Germinal center (tissue), 1 donor: ENCODE measurements at regions not wholly inside any gene's neighbourhood (a gene's known extent, or its start where the extent isn't known, plus 50 kb on each side); places are given as distances from the start of the nearest gene placed in this dataset.
"Not testable (repeated sequence)": the region's sequence is repeated elsewhere in the genome, so short reads cannot be mapped to it uniquely, and the experiment has no call there.

Experiments
- DNase-seq: peaks from one replicate; pipeline ENCODE4 v3.0.0; 2012; ENCODE audit warnings: mixed read lengths, low spot score

GRCh38 chr3:106882297-106882696, 494.9 kb upstream of the CCDC54 start:
- no peak for DNase-seq

GRCh38 chr3:106906074-106906473, 471.2 kb upstream of the CCDC54 start:
- no peak for DNase-seq

GRCh38 chr3:106908181-106908938, 468.9 kb upstream of the CCDC54 start:
- no peak for DNase-seq

- DNase-seq: no peak
These were observed 464.0 kb upstream of the CCDC54 start for GRCh38 chr3:106913111-106913698.

GRCh38 chr3:106913966-106914365, 463.3 kb upstream of the CCDC54 start:
- no peak for DNase-seq

- no peak for DNase-seq
These were observed 456.6 kb upstream of the CCDC54 start for GRCh38 chr3:106920609-106921008.

- DNase-seq: no peak
These were observed 448.2 kb upstream of the CCDC54 start for GRCh38 chr3:106929081-106929480.

- no peak for DNase-seq
These were observed 447.2 kb upstream of the CCDC54 start for GRCh38 chr3:106930086-106930485.

GRCh38 chr3:106931904-106932303, 445.3 kb upstream of the CCDC54 start:
- no peak for DNase-seq

- DNase-seq: no peak
These were observed 440.9 kb upstream of the CCDC54 start for GRCh38 chr3:106936337-106936736.

- no peak for DNase-seq
These were observed 435.2 kb upstream of the CCDC54 start for GRCh38 chr3:106942051-106942450.

- no peak for DNase-seq
These were observed 434.2 kb upstream of the CCDC54 start for GRCh38 chr3:106943071-106943470.

GRCh38 chr3:106945435-106945834, 431.8 kb upstream of the CCDC54 start:
- DNase-seq: no peak

GRCh38 chr3:106946866-106947265, 430.4 kb upstream of the CCDC54 start:
- DNase-seq: no peak

GRCh38 chr3:106957029-106957428, 420.2 kb upstream of the CCDC54 start:
- no peak for DNase-seq

- DNase-seq: no peak
These were observed 414.2 kb upstream of the CCDC54 start for GRCh38 chr3:106962993-106963392.

GRCh38 chr3:106963442-106963841, 413.8 kb upstream of the CCDC54 start:
- no peak for DNase-seq

- no peak for DNase-seq
These were observed 411.9 kb upstream of the CCDC54 start for GRCh38 chr3:106965307-106965706.

GRCh38 chr3:106969596-106969995, 407.6 kb upstream of the CCDC54 start:
- no peak for DNase-seq

- DNase-seq: no peak
These were observed 395.8 kb upstream of the CCDC54 start for GRCh38 chr3:106981392-106981791.

- no peak for DNase-seq
These were observed 391.5 kb upstream of the CCDC54 start for GRCh38 chr3:106985721-106986120.

- not testable (repeated sequence) for DNase-seq
These were observed 378.2 kb upstream of the CCDC54 start for GRCh38 chr3:106998841-106999682.

GRCh38 chr3:107001635-107002034, 375.6 kb upstream of the CCDC54 start:
- no peak for DNase-seq
